HepG2 (cell line): ENCODE measurements at regions not wholly inside any gene's neighbourhood (a gene's known extent, or its start where the extent isn't known, plus 50 kb on each side); places are given as distances from the start of the nearest gene placed in this dataset.

Experiments
- ESRRA ChIP-seq: sonication (generic); formaldehyde crosslinking; IDR thresholded peaks from 2 replicates; pipeline ENCODE4 v1.5.1; 2020; ENCODE audit warnings: mild to moderate bottlenecking, low read depth, missing genetic modification reagents
- PHF20 ChIP-seq: sonication (generic); formaldehyde crosslinking; IDR thresholded peaks from 2 replicates; pipeline ENCODE4 v1.5.0; 2020; ENCODE audit warnings: mild to moderate bottlenecking, missing genetic modification reagents
- POLR2A ChIP-seq, 2 experiments: IDR thresholded peaks; 2 replicates each; pipeline ENCODE4 v1.6.1; 2011; ENCODE audit warnings: low read depth in 2 of 2, low read length in 2 of 2, mild to moderate bottlenecking in 1 of 2, moderate library complexity in 1 of 2; ENCODE audit not compliant: insufficient read depth in 1 of 2
- POLR2AphosphoS5 ChIP-seq: IDR thresholded peaks from 2 replicates; pipeline ENCODE4 v1.6.1; 2012; ENCODE audit warnings: low read depth, low read length
- REPIN1 ChIP-seq: sonication (generic); formaldehyde crosslinking; IDR thresholded peaks from 2 replicates; pipeline ENCODE4 v1.8.0; 2022; ENCODE audit warnings: missing genetic modification reagents, low read depth, mild to moderate bottlenecking, borderline replicate concordance
- RFX1 ChIP-seq: fragments of 450-650 bp; IDR thresholded peaks from 2 replicates; pipeline ENCODE4 v1.6.1; 2017
- RFXAP ChIP-seq: sonication (generic); formaldehyde crosslinking; IDR thresholded peaks from 2 replicates; pipeline ENCODE4 v1.4.0; 2020; ENCODE audit warnings: missing genetic modification reagents, borderline replicate concordance
- ZC3H13 ChIP-seq: sonication (generic); formaldehyde crosslinking; IDR thresholded peaks from 2 replicates; pipeline ENCODE4 v1.8.1; 2023; ENCODE audit warnings: mild to moderate bottlenecking, missing genetic modification reagents, moderate library complexity
- ZNF563 ChIP-seq: sonication (generic); formaldehyde crosslinking; IDR thresholded peaks from 2 replicates; pipeline ENCODE4 v1.8.0; 2022; ENCODE audit warnings: mild to moderate bottlenecking, moderate library complexity, missing genetic modification reagents
- TF ChIP-seq, protein P1 (sequence below): sonication (generic); formaldehyde crosslinking; IDR thresholded peaks from 2 replicates; pipeline ENCODE4 v1.5.0; 2020; ENCODE audit warnings: mild to moderate bottlenecking, missing genetic modification reagents, moderate library complexity

DNA sequence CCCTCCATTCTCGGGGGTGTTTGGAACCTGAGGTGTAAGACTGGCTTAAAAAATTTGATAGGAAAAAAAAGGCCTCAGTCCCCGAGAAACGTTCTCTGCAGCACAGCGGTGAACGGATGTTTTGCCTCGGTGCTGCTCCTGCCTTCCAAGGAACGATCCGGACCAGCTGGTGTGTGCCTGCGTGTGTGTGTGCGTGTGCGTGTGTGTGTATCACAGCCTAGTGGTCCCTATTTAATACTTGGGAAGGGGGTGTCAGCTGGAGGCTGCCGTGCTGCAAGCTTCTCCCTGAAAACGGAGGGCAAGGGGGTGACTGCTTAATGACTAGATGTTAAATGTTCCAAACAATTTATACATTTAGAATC is 76.9 kb downstream of the LHX2 start:
- TF ChIP-seq, protein P1, sequence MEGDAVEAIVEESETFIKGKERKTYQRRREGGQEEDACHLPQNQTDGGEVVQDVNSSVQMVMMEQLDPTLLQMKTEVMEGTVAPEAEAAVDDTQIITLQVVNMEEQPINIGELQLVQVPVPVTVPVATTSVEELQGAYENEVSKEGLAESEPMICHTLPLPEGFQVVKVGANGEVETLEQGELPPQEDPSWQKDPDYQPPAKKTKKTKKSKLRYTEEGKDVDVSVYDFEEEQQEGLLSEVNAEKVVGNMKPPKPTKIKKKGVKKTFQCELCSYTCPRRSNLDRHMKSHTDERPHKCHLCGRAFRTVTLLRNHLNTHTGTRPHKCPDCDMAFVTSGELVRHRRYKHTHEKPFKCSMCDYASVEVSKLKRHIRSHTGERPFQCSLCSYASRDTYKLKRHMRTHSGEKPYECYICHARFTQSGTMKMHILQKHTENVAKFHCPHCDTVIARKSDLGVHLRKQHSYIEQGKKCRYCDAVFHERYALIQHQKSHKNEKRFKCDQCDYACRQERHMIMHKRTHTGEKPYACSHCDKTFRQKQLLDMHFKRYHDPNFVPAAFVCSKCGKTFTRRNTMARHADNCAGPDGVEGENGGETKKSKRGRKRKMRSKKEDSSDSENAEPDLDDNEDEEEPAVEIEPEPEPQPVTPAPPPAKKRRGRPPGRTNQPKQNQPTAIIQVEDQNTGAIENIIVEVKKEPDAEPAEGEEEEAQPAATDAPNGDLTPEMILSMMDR = no peak
- no peak for TF ChIP-seq ZC3H13
- no peak for TF ChIP-seq ESRRA (CRISPR knock-in tag)
- no peak for TF ChIP-seq ZNF563 (CRISPR knock-in tag)
- no peak for TF ChIP-seq REPIN1
- TF ChIP-seq RFX1 = no peak
- no peak for TF ChIP-seq PHF20 (CRISPR knock-in tag)
- TF ChIP-seq POLR2A (IDR thresholded peaks at IDR 0.05; ENCODE audit: insufficient read depth in 1 of 2, low read depth in 2 of 2, low read length in 2 of 2) = no peak
- TF ChIP-seq RFXAP (CRISPR knock-in tag) = no peak
- no peak for TF ChIP-seq POLR2AphosphoS5
